ENCODE measurements at regions not wholly inside any gene's neighbourhood (a gene's known extent, or its start where the extent isn't known, plus 50 kb on each side); places are given as distances from the start of the nearest gene placed in this dataset.

DNA sequence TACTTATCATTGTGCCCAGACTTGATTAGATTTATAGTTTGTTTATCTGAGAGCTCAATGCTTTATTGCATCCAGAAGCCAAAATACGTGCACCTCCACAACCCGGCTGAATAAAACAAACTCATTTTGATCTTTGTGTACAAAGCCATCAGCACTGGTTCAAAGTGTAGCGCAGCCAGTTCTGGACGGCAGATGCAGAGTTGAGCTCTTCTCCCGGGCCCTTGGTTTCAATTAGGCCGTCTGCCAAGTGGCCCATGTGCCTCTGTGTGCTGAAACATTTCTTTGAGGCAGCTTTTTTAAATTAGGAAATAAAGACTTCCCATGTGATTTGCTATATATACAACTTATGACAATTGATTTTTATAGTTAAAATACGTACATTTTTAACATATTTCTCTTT, 96.2 kb upstream of the RSPO3 start:
- no peaks in the 10 kb centered on the region for H4K20me1 ChIP-seq (ENCODE audit: insufficient read depth, low read length)
- no peaks in the 10 kb centered on the region for H3K4me1 ChIP-seq (ENCODE audit: insufficient read depth, low read length, severe bottlenecking)
- H3K9me3 ChIP-seq (ENCODE audit: low read length) = no peaks in the 10 kb centered on the region
- no peaks in the 10 kb centered on the region for H3K36me3 ChIP-seq (ENCODE audit: insufficient read depth, low read length)
- H3K27ac ChIP-seq (ENCODE audit: low read depth, low read length, poor library complexity, severe bottlenecking) = no peak overlapping the region
- H3K27me3 ChIP-seq (ENCODE audit: insufficient read depth, low read length) = no peaks in the 10 kb centered on the region
- no peak overlapping the region for H2AFZ ChIP-seq (ENCODE audit: low read length)
- H3K4me2 ChIP-seq (ENCODE audit: low read length) = no peak overlapping the region
- TF ChIP-seq EZH2 (IDR thresholded peaks at IDR 0.05; ENCODE audit: borderline replicate concordance, low read length) = no peak
- TF ChIP-seq, protein P1, sequence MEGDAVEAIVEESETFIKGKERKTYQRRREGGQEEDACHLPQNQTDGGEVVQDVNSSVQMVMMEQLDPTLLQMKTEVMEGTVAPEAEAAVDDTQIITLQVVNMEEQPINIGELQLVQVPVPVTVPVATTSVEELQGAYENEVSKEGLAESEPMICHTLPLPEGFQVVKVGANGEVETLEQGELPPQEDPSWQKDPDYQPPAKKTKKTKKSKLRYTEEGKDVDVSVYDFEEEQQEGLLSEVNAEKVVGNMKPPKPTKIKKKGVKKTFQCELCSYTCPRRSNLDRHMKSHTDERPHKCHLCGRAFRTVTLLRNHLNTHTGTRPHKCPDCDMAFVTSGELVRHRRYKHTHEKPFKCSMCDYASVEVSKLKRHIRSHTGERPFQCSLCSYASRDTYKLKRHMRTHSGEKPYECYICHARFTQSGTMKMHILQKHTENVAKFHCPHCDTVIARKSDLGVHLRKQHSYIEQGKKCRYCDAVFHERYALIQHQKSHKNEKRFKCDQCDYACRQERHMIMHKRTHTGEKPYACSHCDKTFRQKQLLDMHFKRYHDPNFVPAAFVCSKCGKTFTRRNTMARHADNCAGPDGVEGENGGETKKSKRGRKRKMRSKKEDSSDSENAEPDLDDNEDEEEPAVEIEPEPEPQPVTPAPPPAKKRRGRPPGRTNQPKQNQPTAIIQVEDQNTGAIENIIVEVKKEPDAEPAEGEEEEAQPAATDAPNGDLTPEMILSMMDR (IDR thresholded peaks at IDR 0.05; ENCODE audit: low read length) = no peak
- H3K4me3 ChIP-seq (ENCODE audit: low read depth, low read length, poor library complexity, severe bottlenecking) = no peak overlapping the region
- no peak overlapping the region for H3K9ac ChIP-seq (ENCODE audit: low read length)
- no peaks in the 10 kb centered on the region for H3K79me2 ChIP-seq (ENCODE audit: insufficient read depth, low read length)
- H3F3A ChIP-seq (ENCODE audit: insufficient read depth, low read length) = no peaks in the 10 kb centered on the region
- no peaks in the 10 kb centered on the region for H3K9me2 ChIP-seq (ENCODE audit: low read depth, low read length)

DNA sequence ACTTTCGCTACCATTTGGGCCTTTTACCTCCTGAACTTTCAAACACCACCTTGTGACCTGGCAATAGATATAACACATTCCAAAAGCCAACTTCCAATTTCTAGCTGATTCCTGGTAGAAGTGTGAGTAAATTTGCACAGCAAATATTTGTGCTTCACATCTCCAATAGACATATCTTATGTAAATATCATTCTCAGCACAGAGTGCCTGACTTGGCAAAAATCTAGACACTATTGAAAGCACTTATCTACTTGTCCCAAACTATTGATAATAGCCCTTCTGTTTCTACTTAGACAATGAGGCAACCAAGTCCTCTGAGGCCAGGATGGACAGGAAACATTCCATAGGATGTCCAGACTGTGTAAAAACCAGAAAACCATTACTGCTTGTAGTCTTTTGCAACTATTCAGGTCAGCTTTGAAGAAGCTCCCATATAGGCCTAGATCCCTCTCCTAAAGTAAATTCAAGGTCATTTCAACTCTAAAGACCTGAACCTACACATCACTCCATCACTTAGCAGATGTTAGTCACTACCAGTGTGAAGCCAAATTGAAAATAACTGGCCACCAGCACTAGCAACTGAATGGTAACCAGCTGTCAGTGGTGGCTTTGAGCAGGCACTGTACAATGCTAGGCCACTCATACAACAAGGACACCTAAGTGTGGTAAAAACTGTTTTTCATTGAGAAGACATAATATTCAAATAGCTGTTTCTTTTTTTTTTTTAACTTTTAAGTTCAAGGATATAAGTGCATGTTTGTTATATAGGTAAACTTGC, 95.3 kb upstream of the RSPO3 start:
- Histone ChIP-seq H3K27me3 (ENCODE audit: insufficient read depth, low read length) (no peaks in the 10 kb centered on the region), H3K27ac (ENCODE audit: low read depth, low read length, poor library complexity, severe bottlenecking) (no peak overlapping the region), H3K9me3 (ENCODE audit: low read length) (no peaks in the 10 kb centered on the region), H3K9ac (ENCODE audit: low read length) (no peak overlapping the region), H3K79me2 (ENCODE audit: insufficient read depth, low read length) (no peaks in the 10 kb centered on the region), H3K4me3 (ENCODE audit: low read depth, low read length, poor library complexity, severe bottlenecking) (no peak overlapping the region), H3K4me1 (ENCODE audit: insufficient read depth, low read length, severe bottlenecking) (no peaks in the 10 kb centered on the region), H4K20me1 (ENCODE audit: insufficient read depth, low read length) (no peaks in the 10 kb centered on the region), H3K9me2 (ENCODE audit: low read depth, low read length) (no peaks in the 10 kb centered on the region), H2AFZ (ENCODE audit: low read length) (no peak overlapping the region), H3K36me3 (ENCODE audit: insufficient read depth, low read length) (no peaks in the 10 kb centered on the region), H3F3A (ENCODE audit: insufficient read depth, low read length) (no peaks in the 10 kb centered on the region), H3K4me2 (ENCODE audit: low read length) (no peak overlapping the region)
- TF ChIP-seq, protein P1 (IDR thresholded peaks at IDR 0.05; ENCODE audit: low read length) = no peak
- no peak for TF ChIP-seq EZH2 (IDR thresholded peaks at IDR 0.05; ENCODE audit: borderline replicate concordance, low read length)

DNA sequence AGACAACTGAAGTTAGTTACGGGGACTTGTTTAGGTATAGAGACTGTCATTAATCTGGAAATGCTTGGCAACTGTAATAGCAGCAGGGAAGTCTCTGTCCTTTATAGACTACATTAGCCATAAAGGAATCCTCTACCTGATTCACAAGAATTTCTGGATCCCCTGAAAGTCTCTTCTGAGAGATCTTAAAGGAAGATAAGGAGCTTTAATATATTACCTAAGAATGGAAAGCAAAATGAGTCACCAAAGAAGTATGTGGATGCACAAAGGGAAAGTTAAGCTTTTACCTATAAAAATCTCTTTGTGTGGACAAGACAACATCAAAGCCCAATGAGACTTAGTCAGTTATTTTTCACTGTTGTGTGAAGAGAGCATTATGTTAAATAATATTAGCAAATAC, 92.2 kb upstream of the RSPO3 start:
- Histone ChIP-seq H2AFZ (ENCODE audit: low read length) (no peak overlapping the region), H3K4me2 (ENCODE audit: low read length) (no peak overlapping the region)

More for the DNA sequence above, 92.2 kb upstream of the RSPO3 start:
- Histone ChIP-seq H3K79me2 (ENCODE audit: insufficient read depth, low read length) (no peaks in the 10 kb centered on the region), H3K27me3 (ENCODE audit: insufficient read depth, low read length) (no peaks in the 10 kb centered on the region), H3K9me2 (ENCODE audit: low read depth, low read length) (no peaks in the 10 kb centered on the region), H3K36me3 (ENCODE audit: insufficient read depth, low read length) (no peaks in the 10 kb centered on the region), H4K20me1 (ENCODE audit: insufficient read depth, low read length) (no peaks in the 10 kb centered on the region), H3K4me3 (ENCODE audit: low read depth, low read length, poor library complexity, severe bottlenecking) (no peak overlapping the region), H3K4me1 (ENCODE audit: insufficient read depth, low read length, severe bottlenecking) (no peaks in the 10 kb centered on the region), H3K9ac (ENCODE audit: low read length) (no peak overlapping the region), H3F3A (ENCODE audit: insufficient read depth, low read length) (no peaks in the 10 kb centered on the region), H3K27ac (ENCODE audit: low read depth, low read length, poor library complexity, severe bottlenecking) (no peak overlapping the region), H3K9me3 (ENCODE audit: low read length) (no peaks in the 10 kb centered on the region)
- TF ChIP-seq, protein P1 (IDR thresholded peaks at IDR 0.05; ENCODE audit: low read length) = no peak
- no peak for TF ChIP-seq EZH2 (IDR thresholded peaks at IDR 0.05; ENCODE audit: borderline replicate concordance, low read length)

Data from OCI-LY1 (cell line).